Smooth muscle cell (in vitro differentiated cells): ENCODE measurements at regions not wholly inside any gene's neighbourhood (a gene's known extent, or its start where the extent isn't known, plus 50 kb on each side); places are given as distances from the start of the nearest gene placed in this dataset.

Experiments used
- DNase-seq: peaks from one replicate; lab custom pipeline; 2025; ENCODE audit not compliant: unreplicated experiment; lab: John Stamatoyannopoulos, UW
- H2AFZ ChIP-seq: fragments of 200-600 bp; sonication (generic); 2 replicates; pipeline ENCODE4 v1.6.0; 2016; ENCODE audit warnings: antibody characterized with exemption, low read depth, mild to moderate bottlenecking
- H3F3A ChIP-seq: fragments of 200-600 bp; sonication (generic); 2 replicates; pipeline ENCODE4 v1.6.0; 2017; ENCODE audit warnings: antibody characterized with exemption, low read depth
- H3K27ac ChIP-seq: fragments of 200-600 bp; sonication (generic); 2 replicates; pipeline ENCODE4 v1.5.1; 2016; ENCODE audit warnings: low read depth, mild to moderate bottlenecking
- H3K27me3 ChIP-seq: fragments of 200-600 bp; sonication (generic); 2 replicates; pipeline ENCODE4 v1.6.1; 2016; ENCODE audit warnings: low read depth, mild to moderate bottlenecking
- H3K36me3 ChIP-seq: fragments of 200-600 bp; sonication (generic); 2 replicates; pipeline ENCODE4 v1.5.1; 2016; ENCODE audit warnings: low read depth
- H3K4me1 ChIP-seq: fragments of 200-600 bp; sonication (generic); 2 replicates; pipeline ENCODE4 v1.5.1; 2016; ENCODE audit warnings: low read depth
- H3K4me2 ChIP-seq: fragments of 200-600 bp; sonication (generic); 2 replicates; pipeline ENCODE4 v1.6.0; 2016; ENCODE audit warnings: mild to moderate bottlenecking
- H3K4me3 ChIP-seq: fragments of 200-600 bp; sonication (generic); 2 replicates; pipeline ENCODE4 v1.5.1; 2016; ENCODE audit warnings: mild to moderate bottlenecking
- H3K79me2 ChIP-seq: fragments of 200-600 bp; sonication (generic); 2 replicates; pipeline ENCODE4 v1.6.0; 2016; ENCODE audit warnings: low read depth, mild to moderate bottlenecking
- H3K9ac ChIP-seq: fragments of 200-600 bp; sonication (generic); 2 replicates; pipeline ENCODE4 v1.6.0; 2016; ENCODE audit warnings: low read depth
- H3K9me3 ChIP-seq: fragments of 200-600 bp; sonication (generic); replicated peaks from 2 replicates; pipeline ENCODE4 v1.5.1; 2016; ENCODE audit warnings: low read depth
- H4K20me1 ChIP-seq: fragments of 200-600 bp; sonication (generic); 2 replicates; pipeline ENCODE4 v1.6.0; 2016; ENCODE audit warnings: low read depth
- CTCF ChIP-seq: fragments of 200-600 bp; sonication (generic); IDR thresholded peaks from 2 replicates; pipeline ENCODE4 v1.5.1; 2017; ENCODE audit warnings: borderline replicate concordance, mild to moderate bottlenecking, antibody characterized with exemption; ENCODE audit not compliant: insufficient read depth, poor library complexity, severe bottlenecking
- WGBS: methylation state at CpG from one replicate; pipeline ENCODE4 v1.1.7; 2016; ENCODE audit warnings: low lambda C conversion rate; 5-methylcytosine and 5-hydroxymethylcytosine counted together

GRCh38 chr2:66031236-66031635 is 403.7 kb upstream of the MEIS1 start:
- Histone ChIP-seq H3K4me3 (no peak overlapping the region), H3K4me1 (no peaks in the 10 kb centered on the region)

GRCh38 chr2:66030553-66030952 is 404.4 kb upstream of the MEIS1 start:
- WGBS: 80% methylated on average over 1 of the region's 1 CpG
- Histone ChIP-seq H3K79me2 (no peaks in the 10 kb centered on the region), H4K20me1 (no peaks in the 10 kb centered on the region), H2AFZ (no peak overlapping the region), H3K4me3 (no peak overlapping the region), H3F3A (no peaks in the 10 kb centered on the region), H3K9me3 (no peaks in the 10 kb centered on the region), H3K27me3 (no peaks in the 10 kb centered on the region), H3K9ac (no peak overlapping the region), H3K4me2 (no peak overlapping the region), H3K4me1 (no peaks in the 10 kb centered on the region), H3K27ac (no peak overlapping the region), H3K36me3 (no peaks in the 10 kb centered on the region)
- TF ChIP-seq CTCF: peak; percentile 10
- DNase-seq: no peak

More at GRCh38 chr2:66031236-66031635, 403.7 kb upstream of the MEIS1 start:
- H3K9me3 ChIP-seq: no peaks in the 10 kb centered on the region
- no peak overlapping the region for H2AFZ ChIP-seq
- H3K27me3 ChIP-seq: no peaks in the 10 kb centered on the region
- DNase-seq: no peak
- no peak overlapping the region for H3K9ac ChIP-seq
- no peak overlapping the region for H3K4me2 ChIP-seq
- H3K36me3 ChIP-seq: no peaks in the 10 kb centered on the region
- no peaks in the 10 kb centered on the region for H3F3A ChIP-seq
- no peak overlapping the region for H3K27ac ChIP-seq
- H4K20me1 ChIP-seq: no peaks in the 10 kb centered on the region
- WGBS: 84% methylated on average over 4 of the region's 4 CpGs
- no peak for TF ChIP-seq CTCF
- no peaks in the 10 kb centered on the region for H3K79me2 ChIP-seq

GRCh38 chr2:66024391-66024790 is 410.5 kb upstream of the MEIS1 start:
- no peaks in the 10 kb centered on the region for H3K27me3 ChIP-seq
- no peaks in the 10 kb centered on the region for H3K9me3 ChIP-seq
- no peaks in the 10 kb centered on the region for H4K20me1 ChIP-seq
- peaks cover 5% of the 10 kb centered on the region for H3K4me1 ChIP-seq
- H3K36me3 ChIP-seq: no peaks in the 10 kb centered on the region
- H3F3A ChIP-seq: no peaks in the 10 kb centered on the region
- DNase-seq: no peak
- no peak overlapping the region for H3K27ac ChIP-seq
- no peak overlapping the region for H2AFZ ChIP-seq
- H3K4me3 ChIP-seq: no peak overlapping the region
- peak overlapping the region; percentile 31 for H3K4me2 ChIP-seq
- TF ChIP-seq CTCF: no peak
- H3K79me2 ChIP-seq: no peaks in the 10 kb centered on the region
- H3K9ac ChIP-seq: no peak overlapping the region
- 27% methylated on average over 6 of the region's 6 CpGs for WGBS

GRCh38 chr2:66021296-66021695 is 413.6 kb upstream of the MEIS1 start:
- no peaks in the 10 kb centered on the region for H3K27me3 ChIP-seq
- 7% methylated on average over 1 of the region's 1 CpG for WGBS
- no peak for DNase-seq
- TF ChIP-seq CTCF: no peak
- no peaks in the 10 kb centered on the region for H3K79me2 ChIP-seq
- no peak overlapping the region for H3K4me2 ChIP-seq
- H3K9ac ChIP-seq: no peak overlapping the region
- no peaks in the 10 kb centered on the region for H3F3A ChIP-seq
- H3K36me3 ChIP-seq: no peaks in the 10 kb centered on the region
- no peaks in the 10 kb centered on the region for H3K9me3 ChIP-seq
- no peaks in the 10 kb centered on the region for H4K20me1 ChIP-seq
- no peak overlapping the region for H3K4me3 ChIP-seq
- H3K4me1 ChIP-seq: peaks cover 5% of the 10 kb centered on the region
- no peak overlapping the region for H2AFZ ChIP-seq
- H3K27ac ChIP-seq: no peak overlapping the region
